CD4-positive, alpha-beta T cell treated with Interleukin-1 beta for 1 hour (primary cell): ENCODE measurements at regions not wholly inside any gene's neighbourhood (a gene's known extent, or its start where the extent isn't known, plus 50 kb on each side); places are given as distances from the start of the nearest gene placed in this dataset.

ENCODE experiments used
- DNase-seq, 2 donors: peaks; one replicate each; pipeline ENCODE4 v3.0.0-alpha.2; 2020 to 2022

- no peak for DNase-seq
These were observed 79.5 kb upstream of the FOXF1 start for GRCh38 chr16:86430814-86431213.

GRCh38 chr16:86431540-86431939, 78.8 kb upstream of the FOXF1 start:
- DNase-seq: no peak

GRCh38 chr16:86432048-86432447, 78.3 kb upstream of the FOXF1 start:
- no peak for DNase-seq

GRCh38 chr16:86432691-86433090, 77.6 kb upstream of the FOXF1 start:
- no peak for DNase-seq

GRCh38 chr16:86436466-86437185, 73.7 kb upstream of the FOXF1 start:
- DNase-seq: no peak

GRCh38 chr16:86437348-86437747, 73.0 kb upstream of the FOXF1 start:
- DNase-seq: no peak

GRCh38 chr16:86442703-86443102, 67.6 kb upstream of the FOXF1 start:
- DNase-seq: no peak

GRCh38 chr16:86443508-86444147, 66.7 kb upstream of the FOXF1 start:
- DNase-seq: no peak

GRCh38 chr16:86444261-86444660, 66.1 kb upstream of the FOXF1 start:
- DNase-seq: no peak

- DNase-seq: no peak
These were observed 65.7 kb upstream of the FOXF1 start for GRCh38 chr16:86444661-86445060.

- no peak for DNase-seq
These were observed 64.0 kb upstream of the FOXF1 start for GRCh38 chr16:86446279-86446678.

GRCh38 chr16:86447228-86447627, 63.1 kb upstream of the FOXF1 start:
- no peak for DNase-seq

- DNase-seq: no peak
These were observed 61.9 kb upstream of the FOXF1 start for GRCh38 chr16:86448306-86448890.

GRCh38 chr16:86449446-86450095, 60.8 kb upstream of the FOXF1 start:
- no peak for DNase-seq

- no peak for DNase-seq
These were observed 59.6 kb upstream of the FOXF1 start for GRCh38 chr16:86450691-86451090.

- DNase-seq: no peak
These were observed 57.9 kb upstream of the FOXF1 start for GRCh38 chr16:86452451-86452850.

- DNase-seq: no peak
These were observed 55.2 kb upstream of the FOXF1 start for GRCh38 chr16:86455116-86455515.

- DNase-seq: no peak
These were observed 54.7 kb upstream of the FOXF1 start for GRCh38 chr16:86455640-86456039.

- DNase-seq: no peak
These were observed 52.7 kb upstream of the FOXF1 start for GRCh38 chr16:86457501-86458148.

GRCh38 chr16:86458149-86458777, 52.1 kb upstream of the FOXF1 start:
- no peak for DNase-seq

- no peak for DNase-seq
These were observed 51.1 kb upstream of the FOXF1 start for GRCh38 chr16:86459266-86459665.
